Suppressor macrophage treated with lipopolysaccharide for 1 hour (primary cell): ENCODE measurements at regions not wholly inside any gene's neighbourhood (a gene's known extent, or its start where the extent isn't known, plus 50 kb on each side); places are given as distances from the start of the nearest gene placed in this dataset.

Experiments used
- DNase-seq, 3 donors: peaks; one replicate each; pipeline ENCODE4 v3.0.0-alpha.2; 2020 to 2022

DNA sequence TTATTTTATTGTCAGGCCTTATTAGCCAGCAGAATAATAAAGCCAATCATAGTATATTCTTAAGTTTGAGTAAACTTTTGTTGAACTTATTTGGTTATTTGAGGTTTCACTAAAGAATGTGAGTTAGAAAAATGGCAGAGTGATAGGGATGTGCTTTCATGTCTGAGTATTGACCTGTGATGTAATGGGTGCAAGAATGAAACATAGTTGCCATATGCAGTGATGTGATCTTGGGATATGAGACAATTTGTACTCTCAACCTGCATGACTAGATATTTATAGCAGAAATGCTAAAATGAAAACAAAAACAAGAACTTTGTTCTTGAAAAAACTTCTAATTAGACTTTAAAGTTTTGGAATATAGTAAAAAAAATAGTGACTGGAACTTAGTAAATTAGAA lies 97.9 kb downstream of the DISP1 start:
- no peak for DNase-seq

DNA sequence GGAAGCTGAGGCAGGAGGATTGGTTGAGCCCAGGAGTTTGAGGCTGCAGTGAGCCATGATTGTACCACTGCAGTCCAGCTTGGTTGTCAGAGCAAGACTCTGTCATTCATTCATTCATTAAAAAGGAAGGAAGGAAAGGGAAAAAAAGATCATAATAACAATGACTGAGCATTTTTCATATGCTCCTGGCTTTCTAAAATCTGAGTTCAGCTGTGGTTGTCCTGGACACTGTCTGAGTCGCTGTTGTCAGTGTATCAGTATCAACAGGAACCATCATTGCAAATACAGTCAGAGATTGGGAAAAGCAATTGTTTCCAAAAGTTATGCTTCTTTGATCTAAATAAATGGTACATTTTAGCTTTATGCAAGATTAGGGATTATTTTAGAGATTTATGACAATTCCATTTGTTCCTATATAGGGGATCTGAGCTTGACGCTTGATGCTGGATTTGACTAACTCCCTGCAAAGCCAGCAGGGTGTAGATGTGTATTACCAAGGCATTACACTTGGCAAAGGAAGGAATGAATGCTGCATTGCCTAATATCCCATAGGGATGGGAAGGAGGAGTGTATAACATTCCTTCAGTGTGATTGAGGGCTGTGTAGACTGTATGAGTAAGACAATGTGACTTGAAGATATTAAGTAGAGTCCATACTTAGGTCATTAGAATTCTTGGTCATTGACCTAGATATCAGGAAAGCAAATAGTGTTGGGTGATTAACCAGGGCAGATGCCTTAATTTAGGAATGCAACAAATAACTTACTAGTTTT lies 100.2 kb downstream of the DISP1 start:
- no peak for DNase-seq

DNA sequence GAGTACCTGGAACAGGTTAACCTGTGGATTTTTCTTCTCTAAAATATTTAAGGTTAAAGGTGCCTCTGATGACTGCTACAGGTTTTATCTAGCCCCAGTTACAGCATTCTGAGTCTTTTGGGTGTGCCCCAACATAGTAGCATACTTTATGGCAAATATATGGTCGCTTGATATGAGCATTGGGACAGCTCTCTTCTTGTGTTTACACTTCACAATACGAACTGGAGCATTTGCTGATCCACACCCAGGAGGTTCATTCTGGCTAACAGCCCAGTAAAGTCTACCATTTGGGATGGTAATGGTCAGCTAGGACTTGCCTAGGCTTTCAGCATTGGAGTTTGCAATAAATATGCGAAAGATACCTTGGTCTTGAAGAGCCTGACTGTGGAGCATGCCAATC lies 101.3 kb downstream of the DISP1 start:
- no peak for DNase-seq

DNA sequence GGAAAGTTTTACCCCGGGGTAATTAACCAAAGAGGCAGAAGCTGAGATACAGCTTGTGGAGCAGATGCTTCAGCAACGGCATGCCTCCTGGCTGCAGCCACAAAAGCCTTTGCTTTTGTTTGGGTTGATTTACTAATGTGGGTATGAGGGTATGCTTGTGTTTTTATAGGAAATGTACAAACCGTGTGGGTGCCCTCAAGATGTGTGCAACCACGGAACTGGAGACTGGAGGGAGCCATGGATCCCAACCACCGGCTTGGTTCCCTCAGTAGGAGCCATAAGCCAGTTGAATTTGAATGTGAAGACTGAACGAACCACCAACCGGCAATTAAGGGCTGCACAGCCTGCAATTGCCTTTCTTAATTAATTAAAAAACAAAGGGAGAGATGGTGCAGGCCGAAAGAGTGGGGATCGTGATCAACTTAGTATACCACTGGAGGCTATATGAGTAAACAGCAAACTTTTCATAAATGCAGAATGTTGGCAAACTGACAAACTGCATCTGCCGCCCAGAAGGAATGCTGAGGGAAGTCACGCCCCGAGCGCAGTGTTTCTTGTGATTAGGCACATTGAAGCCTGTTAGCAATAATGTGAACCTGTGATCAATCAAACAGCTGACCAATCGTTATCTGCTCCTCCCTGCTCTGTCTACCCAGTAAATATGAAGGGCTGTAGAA lies 104.1 kb downstream of the DISP1 start:
- no peak for DNase-seq

DNA sequence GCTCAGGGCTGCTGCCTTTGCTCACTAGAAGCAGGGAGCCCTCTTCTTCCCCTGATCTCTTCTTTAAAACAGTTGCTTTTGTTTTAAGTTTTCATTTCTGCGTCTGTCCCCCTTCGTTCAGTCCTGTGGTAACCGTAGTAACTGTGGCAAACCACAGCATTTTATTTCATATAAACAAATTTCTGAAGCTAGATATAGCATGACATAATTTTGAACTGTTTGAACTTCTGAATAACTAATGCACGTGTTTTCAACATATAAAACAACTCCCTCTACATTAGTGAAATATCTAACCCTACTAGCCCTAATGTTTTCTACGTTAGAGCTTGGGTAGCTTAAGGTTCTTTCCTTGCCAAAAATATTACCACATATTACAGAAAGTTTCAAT lies 104.6 kb downstream of the DISP1 start:
- DNase-seq: no peak

DNA sequence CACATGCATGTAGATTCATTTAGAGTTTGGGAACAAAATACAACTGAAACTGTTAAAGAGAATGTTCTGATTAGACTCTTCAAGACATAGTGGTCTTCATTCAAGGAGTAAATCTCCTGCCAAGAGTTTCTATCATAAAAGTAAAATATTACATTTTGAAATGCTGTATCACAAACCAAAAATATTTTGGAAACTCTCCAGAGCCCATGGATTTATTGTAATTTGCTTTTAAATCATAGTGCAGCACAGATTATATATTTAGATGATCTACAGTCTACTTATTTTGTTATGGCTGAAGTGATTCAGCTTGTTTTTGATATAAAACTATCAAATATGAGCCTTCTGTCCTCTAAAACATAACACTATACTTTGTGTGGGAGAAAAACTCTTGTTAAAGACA lies 105.3 kb downstream of the DISP1 start:
- DNase-seq: no peak

DNA sequence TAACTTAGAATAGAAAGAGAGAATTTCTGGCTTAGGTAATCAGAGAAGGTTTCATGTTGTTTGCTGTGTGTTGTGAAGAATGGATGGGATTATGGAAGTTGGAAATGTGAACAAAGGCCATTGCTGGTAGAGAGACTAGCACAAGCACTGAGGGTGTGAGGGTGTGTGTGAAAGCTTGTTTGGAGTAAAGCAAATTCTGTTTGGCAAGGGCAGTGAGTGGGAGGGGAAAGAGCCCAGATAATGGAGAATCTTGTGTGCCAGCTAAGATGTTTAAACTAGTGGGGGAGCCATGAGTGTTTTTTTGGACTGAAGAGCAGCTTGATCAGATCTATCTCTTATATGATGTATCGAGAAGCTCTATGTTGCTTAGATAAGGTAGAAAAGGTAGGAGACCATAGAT lies 107.1 kb downstream of the DISP1 start:
- DNase-seq: no peak

DNA sequence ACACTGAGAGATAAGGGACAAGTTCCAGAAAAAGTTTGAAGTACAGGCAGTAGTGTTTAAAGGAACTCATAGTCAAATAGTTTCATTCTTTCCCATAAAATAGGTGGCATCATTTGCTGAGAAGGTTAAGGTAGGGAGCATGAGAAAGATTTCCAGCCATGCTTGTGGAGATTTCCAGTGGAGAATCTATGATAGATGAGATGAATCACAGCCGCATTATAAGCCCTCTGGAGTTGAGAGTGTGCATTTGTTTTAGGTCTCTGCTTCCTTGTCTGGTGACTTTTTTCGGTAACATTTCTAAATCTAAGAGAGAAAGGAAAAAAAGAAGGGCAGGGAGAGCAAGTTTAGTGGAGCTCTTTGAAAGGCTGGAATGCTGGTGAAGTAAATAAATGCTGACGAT lies 108.7 kb downstream of the DISP1 start:
- DNase-seq: no peak

DNA sequence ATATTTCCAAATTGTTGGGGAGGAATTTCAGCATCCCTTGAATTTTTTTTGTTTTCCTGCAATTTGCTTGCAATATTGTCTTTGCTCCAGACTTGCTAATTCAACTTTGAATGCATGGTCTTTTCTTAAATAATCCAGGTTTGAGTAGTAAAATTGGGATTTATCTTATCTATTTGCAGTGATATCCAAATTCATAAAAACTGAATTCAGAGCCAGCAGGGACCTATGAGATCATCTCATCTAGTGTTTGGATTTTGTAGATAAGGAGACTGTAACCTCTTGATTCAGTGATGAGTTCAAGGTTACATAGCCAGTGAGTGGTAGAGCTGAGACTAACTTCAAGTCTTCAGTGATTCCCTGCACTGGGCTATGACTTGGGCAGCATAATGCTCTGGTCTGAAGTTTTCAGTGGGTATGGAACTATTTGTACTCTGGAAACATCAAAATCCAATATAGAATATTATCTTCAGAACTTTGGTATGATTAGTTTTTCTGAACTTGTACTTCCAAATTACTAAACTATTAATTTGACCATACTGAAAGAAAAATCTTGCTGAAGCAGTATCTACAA lies 109.4 kb downstream of the DISP1 start:
- DNase-seq: no peak

DNA sequence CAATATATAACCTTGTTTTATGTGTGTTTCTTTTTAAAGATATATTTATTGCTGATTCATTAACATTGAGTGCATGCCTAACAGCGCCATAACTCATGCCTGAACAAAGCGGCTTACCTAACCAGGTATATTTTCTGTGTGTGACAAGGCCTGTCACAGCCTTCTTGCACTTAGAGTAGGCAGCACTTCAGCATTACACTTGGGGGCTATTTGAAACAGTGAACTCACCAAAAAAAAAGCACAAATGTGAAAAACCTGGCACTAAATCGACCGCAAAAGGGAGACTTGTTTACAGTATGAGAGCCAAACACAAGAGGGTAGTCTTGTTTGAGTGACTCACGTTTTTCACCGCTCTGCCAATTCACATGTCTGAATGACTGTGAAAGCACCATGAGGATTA lies 111.7 kb downstream of the DISP1 start:
- DNase-seq: no peak

DNA sequence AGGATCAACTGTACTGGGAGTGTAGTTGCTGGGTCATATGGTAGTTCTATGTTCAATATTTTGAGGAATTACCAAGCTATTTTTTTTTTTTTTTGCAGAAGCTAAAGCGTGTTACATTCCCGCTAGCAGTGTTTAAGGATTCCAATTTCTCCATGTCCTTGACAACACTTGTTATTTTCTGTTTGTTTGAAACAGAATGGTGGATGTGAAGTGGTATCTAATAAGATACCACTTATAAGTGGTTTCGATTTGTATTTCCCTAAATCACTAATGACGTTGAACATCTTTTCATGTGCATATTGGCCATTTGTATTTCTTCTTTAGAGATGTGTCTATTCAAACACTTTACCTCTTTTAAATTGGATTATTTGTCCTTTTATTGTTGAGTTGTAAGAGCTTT lies 112.2 kb downstream of the DISP1 start:
- DNase-seq: no peak

DNA sequence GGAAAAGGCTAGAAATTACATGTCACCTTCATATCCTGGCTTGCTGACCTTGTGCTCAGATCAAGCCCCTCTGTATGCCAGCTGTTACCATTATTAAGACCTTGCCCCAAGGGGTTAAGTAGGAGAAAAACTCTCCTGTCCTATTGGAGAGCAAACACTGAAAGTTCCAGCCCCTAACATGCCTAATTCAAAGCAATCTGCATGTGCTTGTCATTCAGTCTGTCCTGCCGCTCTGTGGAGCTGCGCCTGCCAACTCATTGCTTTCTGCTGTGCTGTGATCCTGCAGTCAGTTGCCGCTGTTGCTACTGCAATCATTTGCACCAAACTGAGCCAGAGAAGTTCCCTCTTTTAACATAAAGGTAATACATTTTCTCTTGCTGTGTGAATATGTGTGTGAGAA lies 113.4 kb downstream of the DISP1 start:
- DNase-seq: no peak

DNA sequence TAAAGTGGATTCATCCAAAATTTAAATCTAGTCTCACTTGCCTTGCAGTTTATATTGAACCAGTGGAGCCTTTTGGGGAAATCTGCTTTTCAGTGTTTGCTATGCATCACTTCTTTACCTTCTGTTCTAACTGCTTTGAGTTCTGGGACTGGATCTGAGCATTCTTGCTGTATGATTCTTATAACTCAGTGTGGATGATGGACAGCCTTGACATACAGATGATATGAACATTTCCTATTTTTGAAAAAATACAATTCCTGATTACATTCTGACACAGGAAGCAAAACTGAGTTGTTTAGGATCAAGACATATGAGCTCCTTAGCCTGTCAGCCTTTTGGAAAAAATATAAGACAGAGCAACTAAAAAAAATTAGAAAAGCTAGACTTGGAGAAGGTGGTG lies 115.2 kb downstream of the DISP1 start:
- no peak for DNase-seq

DNA sequence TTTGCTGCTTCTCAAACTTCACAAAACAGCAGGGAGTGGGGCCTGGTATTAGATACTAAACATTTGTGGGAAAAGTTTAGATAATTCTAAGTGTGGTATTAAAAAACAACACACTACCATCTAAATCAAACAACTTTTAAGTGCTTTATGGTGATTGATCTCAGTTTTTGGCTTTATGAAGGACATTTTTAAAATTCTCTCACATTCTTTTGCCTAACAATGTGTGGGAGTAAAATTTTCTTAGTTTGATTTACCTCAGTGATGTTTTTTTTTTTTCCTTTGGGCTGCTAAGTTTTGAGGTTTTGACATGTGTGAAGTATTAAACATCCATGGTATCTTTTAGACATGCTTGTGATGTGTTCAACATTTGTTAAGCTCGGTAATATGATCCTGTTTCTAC lies 116.2 kb downstream of the DISP1 start:
- DNase-seq: no peak

DNA sequence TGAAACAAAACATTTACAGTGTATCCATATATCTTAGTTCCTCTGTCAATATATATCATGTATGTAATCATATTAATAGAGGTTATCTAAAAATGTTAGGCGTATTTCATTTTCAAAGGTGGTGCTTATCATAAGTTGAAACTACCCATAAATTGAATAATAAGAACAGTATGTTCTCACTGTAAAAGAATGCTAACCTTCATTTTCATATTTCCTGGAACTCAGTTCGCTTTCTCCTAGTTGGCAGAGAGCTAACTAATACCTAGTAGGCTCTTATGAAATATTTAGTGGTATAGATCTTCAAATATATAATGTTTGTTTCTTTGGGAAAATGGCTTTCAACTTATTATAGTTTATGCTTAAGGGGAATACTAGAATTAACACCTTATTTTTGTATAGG lies 118.4 kb downstream of the DISP1 start:
- no peak for DNase-seq

DNA sequence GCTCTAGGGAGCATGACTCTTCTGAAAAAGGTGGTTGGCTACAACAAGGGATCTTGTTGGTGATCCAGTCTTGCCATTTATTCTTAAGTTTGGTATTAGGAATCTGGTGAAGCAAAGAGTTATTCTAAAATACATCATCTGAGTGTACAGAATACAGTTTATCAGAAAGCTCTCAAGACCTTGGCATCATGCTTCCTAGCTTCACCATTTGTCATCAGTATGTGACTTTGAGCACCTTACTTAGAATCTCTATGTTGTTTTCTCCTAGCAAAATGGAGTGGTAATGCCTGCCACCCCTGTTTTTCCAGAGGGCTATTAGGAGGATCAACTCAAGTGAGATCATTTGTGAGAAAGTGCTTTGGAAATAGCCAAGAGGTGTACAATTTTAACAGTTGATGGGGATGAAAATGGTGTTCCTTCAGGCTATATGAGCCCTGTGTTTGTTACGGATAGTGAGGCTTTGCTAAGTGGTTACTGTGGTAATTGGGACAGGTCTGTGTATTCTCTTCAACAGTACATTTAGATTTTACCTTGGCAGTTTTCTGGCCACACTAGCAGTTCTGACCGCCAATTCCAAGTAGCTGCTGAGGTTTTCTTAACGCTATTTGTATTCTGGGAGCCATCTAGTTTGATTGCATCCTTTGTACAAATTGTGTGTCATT lies 120.5 kb downstream of the DISP1 start:
- no peak for DNase-seq

DNA sequence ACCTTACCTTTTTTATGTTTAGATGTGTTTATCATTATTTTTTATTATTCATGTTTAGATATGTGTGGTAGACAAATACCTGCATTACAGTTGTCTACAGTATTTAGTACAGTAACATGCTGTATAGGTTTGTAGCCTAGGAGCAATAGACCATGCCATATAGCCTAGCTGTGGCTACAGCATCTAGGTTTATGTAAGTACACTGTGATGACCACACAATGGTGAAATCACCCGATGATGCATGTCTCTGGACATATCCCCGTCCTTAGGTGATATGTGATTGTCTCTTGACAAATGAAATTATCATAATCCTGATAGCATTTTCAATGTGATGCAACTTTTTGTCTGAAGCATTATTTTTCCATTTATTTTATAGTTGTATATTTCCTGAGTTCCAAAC lies 121.2 kb downstream of the DISP1 start:
- DNase-seq: no peak

DNA sequence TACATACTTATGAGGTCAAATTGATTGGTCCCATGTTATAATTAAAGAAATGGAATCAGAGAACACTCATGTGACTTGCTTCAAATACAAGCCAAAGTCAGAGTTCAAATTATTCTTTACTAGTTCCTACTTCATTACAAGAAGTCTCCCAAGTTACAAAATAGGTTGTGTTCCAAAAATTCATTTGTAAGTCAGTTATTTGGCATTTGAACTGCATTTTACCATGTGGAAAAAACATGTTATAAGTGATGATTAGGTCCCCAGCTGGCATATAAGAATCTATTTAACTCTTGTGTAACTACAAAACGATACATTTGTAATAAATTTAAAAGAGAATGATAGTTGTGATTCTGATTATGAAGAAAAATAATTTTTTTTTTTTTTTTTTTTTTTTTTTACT lies 124.1 kb downstream of the DISP1 start:
- no peak for DNase-seq

DNA sequence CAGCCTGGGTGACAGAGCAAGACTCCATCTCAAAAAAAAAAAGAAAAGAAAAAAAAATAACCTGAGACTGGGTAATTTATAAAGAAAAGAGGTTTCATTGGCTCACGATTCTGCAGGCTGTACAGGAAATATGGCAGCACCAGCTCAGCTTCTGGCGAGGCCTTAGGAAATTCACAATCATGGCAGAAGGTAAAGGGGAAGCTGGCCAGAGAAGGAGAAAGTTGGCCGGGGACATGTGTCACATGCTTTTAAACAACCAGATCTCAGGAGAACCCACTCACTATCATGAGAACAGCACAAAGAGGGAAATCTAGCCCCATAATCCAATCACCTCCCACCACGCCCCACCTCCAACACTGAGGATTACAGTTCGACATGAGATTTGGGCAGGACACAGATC lies 125.3 kb downstream of the DISP1 start:
- DNase-seq: peak in 2 of 3 donors; percentile 1

DNA sequence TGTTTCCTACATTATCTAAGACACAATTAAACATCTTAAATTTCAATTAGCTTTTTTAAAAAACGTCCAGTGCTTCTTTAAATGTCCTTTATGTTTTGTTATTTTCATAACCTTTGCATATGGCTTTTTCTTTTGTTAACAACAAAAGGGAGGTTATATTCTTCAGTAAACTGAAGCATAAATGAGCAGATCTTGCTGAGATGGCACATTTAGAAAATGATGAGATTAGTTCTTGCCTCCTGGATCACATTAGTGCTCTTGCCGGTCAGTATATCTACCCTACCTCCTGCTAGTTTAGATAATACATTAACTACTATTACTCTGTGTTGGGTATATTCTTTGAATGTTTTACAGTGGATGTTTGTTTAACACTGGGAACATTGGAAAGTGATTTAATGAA lies 126.1 kb downstream of the DISP1 start:
- no peak for DNase-seq

DNA sequence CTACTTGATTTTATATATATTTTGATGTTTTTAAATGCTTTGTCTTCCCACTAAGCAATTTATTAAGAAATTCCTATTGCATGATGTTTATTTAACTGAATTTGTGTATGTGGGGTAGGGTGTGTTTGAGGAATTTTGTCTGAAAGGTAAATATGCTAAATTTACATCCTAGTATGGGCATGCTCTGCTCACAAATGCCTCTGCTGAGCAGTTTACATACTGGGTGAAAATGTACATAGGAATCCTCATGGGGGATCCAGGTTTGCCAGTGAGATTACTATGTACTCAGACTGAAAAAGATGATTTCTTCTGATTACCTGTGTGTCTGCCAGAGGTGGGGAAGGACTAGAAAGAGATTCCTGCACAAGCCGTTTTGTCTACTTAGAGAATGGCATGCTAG lies 126.6 kb downstream of the DISP1 start:
- no peak for DNase-seq

DNA sequence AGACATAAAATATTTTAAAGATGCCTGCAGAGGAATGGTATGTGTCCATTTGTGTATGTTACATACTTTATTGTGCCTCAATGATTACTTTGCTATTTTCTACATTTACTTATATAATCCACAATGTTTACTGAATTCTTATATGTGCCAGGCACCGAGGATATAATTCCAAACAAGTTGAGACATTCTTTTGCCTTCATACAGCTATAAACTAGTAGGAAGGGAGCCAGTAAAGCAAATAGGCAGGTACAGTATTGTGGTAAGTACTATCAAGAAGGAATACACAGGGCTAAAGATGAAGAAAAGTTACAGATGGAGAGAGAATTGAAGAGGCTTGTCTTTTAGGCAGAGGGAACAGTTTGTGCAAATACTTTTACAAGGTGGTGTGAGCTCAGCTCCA lies 131.6 kb downstream of the DISP1 start:
- no peak for DNase-seq

DNA sequence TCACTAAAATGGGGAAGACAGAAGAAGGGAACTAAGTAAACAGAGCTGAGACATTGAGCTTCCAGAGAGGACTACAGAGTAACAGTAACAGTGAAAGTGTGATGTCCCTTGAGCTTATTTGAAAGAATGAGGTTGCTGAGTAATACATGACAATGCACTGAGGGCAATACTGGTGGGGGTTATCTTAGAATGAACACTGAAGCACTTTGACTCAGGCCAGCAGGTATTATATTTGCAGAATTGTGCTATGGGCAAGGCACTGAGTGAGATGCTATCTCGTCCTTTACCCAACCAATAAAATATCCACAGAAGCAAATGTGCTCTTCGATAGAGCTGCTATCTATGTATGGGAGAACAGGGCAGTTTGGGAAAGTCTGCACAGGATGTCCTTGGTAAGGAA lies 133.2 kb downstream of the DISP1 start:
- DNase-seq: no peak

DNA sequence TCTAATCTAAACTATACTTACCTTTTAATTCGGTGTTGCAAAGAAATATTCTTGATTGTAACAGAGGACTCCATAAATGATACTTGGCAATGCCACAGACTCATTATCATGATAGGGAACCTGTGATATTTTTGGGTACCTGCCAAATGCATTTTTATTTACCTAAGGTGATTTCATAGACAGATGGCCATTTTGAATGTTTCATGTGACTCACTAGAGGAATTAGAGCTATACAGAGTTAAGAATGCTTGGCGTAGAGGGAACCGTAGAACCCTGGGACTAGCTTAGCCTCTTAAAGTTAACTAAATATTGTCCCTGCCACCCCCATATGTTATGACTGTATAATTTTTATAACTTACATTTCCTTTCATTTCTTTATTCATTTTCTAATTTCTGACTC lies 136.1 kb downstream of the DISP1 start:
- no peak for DNase-seq
